ENCODE measurements at regions not wholly inside any gene's neighbourhood (a gene's known extent, or its start where the extent isn't known, plus 50 kb on each side); places are given as distances from the start of the nearest gene placed in this dataset.

DNA sequence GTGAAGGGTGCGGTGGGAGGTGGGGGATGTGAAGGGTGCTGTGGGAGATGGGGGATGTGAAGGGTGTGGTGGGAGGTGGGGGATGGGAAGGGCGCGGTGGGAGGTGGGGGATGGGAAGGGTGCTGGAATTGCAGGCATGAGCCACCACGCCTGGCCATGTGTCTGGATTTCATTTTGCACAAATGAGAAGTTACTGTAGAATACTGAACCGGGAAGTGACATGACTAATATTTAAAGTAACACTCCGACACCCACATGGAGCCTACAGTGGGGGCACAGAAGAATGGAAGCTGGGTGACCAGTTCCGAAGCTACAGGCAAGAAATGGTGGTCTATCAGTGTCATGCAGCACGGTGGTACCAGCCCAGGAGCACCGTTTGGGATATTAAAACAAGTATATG, 69.9 kb upstream of the SPTLC1 start:
- no peak overlapping the region for H3K4me3 ChIP-seq
- DNase-seq (no peak), ATAC-seq (no peak)
- H3K36me3 ChIP-seq (ENCODE audit: low read depth) = no peaks in the 10 kb centered on the region
- H3K9me3 ChIP-seq = no peaks in the 10 kb centered on the region
- TF ChIP-seq, protein P1, sequence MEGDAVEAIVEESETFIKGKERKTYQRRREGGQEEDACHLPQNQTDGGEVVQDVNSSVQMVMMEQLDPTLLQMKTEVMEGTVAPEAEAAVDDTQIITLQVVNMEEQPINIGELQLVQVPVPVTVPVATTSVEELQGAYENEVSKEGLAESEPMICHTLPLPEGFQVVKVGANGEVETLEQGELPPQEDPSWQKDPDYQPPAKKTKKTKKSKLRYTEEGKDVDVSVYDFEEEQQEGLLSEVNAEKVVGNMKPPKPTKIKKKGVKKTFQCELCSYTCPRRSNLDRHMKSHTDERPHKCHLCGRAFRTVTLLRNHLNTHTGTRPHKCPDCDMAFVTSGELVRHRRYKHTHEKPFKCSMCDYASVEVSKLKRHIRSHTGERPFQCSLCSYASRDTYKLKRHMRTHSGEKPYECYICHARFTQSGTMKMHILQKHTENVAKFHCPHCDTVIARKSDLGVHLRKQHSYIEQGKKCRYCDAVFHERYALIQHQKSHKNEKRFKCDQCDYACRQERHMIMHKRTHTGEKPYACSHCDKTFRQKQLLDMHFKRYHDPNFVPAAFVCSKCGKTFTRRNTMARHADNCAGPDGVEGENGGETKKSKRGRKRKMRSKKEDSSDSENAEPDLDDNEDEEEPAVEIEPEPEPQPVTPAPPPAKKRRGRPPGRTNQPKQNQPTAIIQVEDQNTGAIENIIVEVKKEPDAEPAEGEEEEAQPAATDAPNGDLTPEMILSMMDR (IDR thresholded peaks at IDR 0.05) = no peak
- no peaks in the 10 kb centered on the region for H3K4me1 ChIP-seq (ENCODE audit: low read depth)
- intact Hi-C loops (cut with DNase I, micrococcal nuclease) = no loop called here

DNA sequence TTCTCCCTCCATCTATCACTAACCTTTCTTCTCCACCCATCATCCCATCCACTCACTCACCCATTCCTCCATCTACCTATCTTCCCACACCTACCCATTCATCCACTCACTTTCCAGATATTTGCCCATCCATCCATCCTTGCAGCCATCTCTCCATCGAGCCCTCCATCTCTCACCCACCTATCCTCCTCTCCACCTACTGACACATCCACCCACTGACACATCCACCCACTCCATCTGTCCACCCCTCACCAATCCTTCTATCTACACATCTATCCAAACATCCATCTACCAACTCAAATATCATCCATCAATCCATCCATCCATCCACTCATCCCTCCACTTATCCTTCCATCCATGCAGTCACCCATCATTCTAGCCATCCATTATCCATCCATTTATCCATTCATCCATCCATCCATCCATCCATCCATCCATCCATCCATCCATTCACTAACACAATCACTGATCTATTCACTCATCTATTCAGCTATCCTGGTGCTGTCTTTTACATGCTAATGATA, 68.9 kb upstream of the SPTLC1 start:
- no peaks in the 10 kb centered on the region for H3K9me3 ChIP-seq
- ATAC-seq (no peak), DNase-seq (no peak)
- H3K36me3 ChIP-seq (ENCODE audit: low read depth) = no peaks in the 10 kb centered on the region
- TF ChIP-seq, protein P1 (IDR thresholded peaks at IDR 0.05) = no peak
- intact Hi-C loops (cut with DNase I, micrococcal nuclease) = no loop called here
- H3K4me3 ChIP-seq = no peak overlapping the region
- no peaks in the 10 kb centered on the region for H3K4me1 ChIP-seq (ENCODE audit: low read depth)

DNA sequence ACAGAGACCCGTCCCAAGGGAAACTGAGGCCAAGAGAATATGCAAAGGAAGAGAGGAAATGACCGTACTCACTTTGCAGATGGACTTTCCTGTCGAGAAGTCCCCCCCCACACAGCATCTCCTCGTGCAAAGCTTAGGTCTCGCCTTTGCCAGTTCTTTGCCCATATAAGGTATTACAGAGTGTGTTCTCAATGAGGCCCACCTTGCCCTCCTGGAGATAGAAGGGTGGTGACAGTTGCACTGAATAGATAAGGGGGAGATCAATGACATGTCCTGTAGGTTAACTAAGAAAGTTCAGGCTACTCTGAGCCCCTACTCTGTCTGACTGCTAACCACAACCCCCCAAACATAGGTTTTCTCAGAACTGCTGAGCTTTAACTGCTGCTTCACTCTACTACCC, 68.2 kb upstream of the SPTLC1 start:
- intact Hi-C loops (cut with DNase I, micrococcal nuclease) = no loop called here
- no peaks in the 10 kb centered on the region for H3K36me3 ChIP-seq (ENCODE audit: low read depth)
- H3K9me3 ChIP-seq = no peaks in the 10 kb centered on the region
- no peak for DNase-seq
- TF ChIP-seq, protein P1 (IDR thresholded peaks at IDR 0.05) = no peak
- no peak overlapping the region for H3K4me3 ChIP-seq
- H3K4me1 ChIP-seq (ENCODE audit: low read depth) = no peaks in the 10 kb centered on the region
- ATAC-seq = no peak

DNA sequence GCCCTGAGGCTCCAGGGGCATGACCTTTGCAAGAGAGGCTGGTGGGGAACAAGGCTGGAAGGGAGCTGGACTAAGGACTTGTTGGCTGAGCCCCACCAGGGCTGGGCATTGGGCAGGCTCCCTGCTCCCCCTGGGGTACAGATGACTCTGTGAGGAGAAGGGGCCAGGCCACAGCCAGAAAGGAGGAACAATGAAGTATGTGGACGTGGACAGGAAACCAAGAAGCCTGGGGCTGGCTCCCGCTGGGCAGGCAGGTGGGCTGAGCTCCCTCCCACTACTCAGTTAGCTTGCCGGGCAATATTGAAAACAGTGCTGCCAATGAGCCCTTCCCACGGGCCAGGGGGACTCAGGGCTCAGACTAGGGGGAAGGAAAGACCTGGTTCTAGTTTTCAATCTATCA, 66.1 kb upstream of the SPTLC1 start:
- intact Hi-C loops (cut with DNase I, micrococcal nuclease) = no loop called here
- TF ChIP-seq, protein P1 (IDR thresholded peaks at IDR 0.05) = no peak
- ATAC-seq = no peak

DNA sequence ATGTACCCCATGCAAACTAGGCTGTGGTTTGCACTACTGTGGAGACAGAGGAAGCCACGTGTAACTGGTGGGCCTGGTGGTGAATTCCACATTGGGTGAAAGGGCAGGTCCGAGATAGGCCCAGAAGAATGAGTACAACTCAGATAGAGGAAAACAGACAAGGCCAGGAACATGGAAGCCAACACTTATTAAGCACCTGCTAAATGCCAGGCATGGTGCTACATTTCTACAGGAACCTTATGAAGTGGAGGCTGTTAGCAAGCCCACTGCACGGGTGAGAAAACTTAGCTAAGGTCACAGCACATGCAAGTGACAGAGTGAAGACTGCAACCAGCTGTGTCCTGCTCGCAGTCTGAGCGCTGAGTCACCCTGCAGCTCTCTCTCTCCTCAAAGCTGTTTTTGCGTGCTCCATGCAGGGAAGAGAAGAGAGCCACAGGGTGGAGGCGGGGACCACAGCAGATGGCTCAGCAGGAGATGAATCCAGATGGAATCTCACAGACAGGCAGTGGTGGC, 65.5 kb upstream of the SPTLC1 start:
- no peaks in the 10 kb centered on the region for H3K4me1 ChIP-seq (ENCODE audit: low read depth)
- no peaks in the 10 kb centered on the region for H3K36me3 ChIP-seq (ENCODE audit: low read depth)
- H3K9me3 ChIP-seq = no peaks in the 10 kb centered on the region
- TF ChIP-seq, protein P1 (IDR thresholded peaks at IDR 0.05) = no peak
- DNase-seq (peak in 1 of 3 donors; percentile 28), ATAC-seq (peak; percentile 60)
- intact Hi-C loops (cut with DNase I, micrococcal nuclease) = no loop called here
- no peak overlapping the region for H3K4me3 ChIP-seq

More for the DNA sequence above, 66.1 kb upstream of the SPTLC1 start:
- no peak for DNase-seq
- Histone ChIP-seq H3K9me3 (no peaks in the 10 kb centered on the region), H3K4me1 (ENCODE audit: low read depth) (no peaks in the 10 kb centered on the region), H3K36me3 (ENCODE audit: low read depth) (no peaks in the 10 kb centered on the region), H3K4me3 (no peak overlapping the region)

DNA sequence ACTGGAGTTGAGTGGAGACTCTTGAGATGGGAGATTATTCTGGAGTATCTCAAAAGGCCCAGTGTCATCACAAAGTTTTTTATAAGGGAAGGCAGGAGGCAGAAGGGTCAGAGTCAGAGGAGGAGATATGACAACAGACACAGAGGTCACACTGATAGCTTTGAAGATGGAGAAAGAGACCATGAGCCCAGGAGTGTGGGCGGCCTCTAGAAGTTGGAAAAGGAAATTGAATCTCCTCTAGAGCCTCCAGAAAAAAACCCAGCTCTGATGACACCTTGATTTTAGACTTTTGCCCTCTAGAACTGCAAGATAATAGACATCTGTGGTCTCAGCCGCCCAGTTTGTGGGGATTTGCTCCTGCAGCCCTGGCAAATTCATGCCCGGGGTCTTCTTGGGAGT, 64.8 kb upstream of the SPTLC1 start:
- no peak for DNase-seq
- ATAC-seq = no peak
- Histone ChIP-seq H3K4me3 (no peak overlapping the region), H3K9me3 (no peaks in the 10 kb centered on the region), H3K4me1 (ENCODE audit: low read depth) (no peaks in the 10 kb centered on the region), H3K36me3 (ENCODE audit: low read depth) (no peaks in the 10 kb centered on the region)
- intact Hi-C loops (cut with DNase I, micrococcal nuclease) = no loop called here
- TF ChIP-seq, protein P1 (IDR thresholded peaks at IDR 0.05) = no peak

All from mucosa of descending colon (tissue), 3 donors.